IMR-90 (cell line): ENCODE measurements at regions not wholly inside any gene's neighbourhood (a gene's known extent, or its start where the extent isn't known, plus 50 kb on each side); places are given as distances from the start of the nearest gene placed in this dataset.

ENCODE experiments used
- ATAC-seq: fragments of 200-7000 bp; cut with Tn5 transposase; 2 replicates; pipeline ENCODE4 v1.9.1; 2020; ENCODE audit warnings: low read depth, mild to moderate bottlenecking, moderate library complexity
- BruUV-seq: library from RNA; stranded (reverse); fragments of 400-500 nt; replicated peaks from 2 replicates; lab custom pipeline; 2021; lab: Mats Ljungman, UMichigan
- CTCF ChIA-PET: fragments of 300-600 bp; formaldehyde crosslinking; extraction: SDS; loops from one replicate; lab custom pipeline; 2021; ENCODE audit warnings: antibody characterized with exemption; lab: Yijun Ruan, JAX
- POLR2A ChIA-PET: fragments of 300-600 bp; sonication (Branson Sonifier 250); formaldehyde crosslinking; loops from one replicate; lab custom pipeline; 2022; ENCODE audit warnings: antibody characterized with exemption; ENCODE audit not compliant: unreplicated experiment; lab: Charles Lee
- DNase-seq: peaks from one replicate; pipeline ENCODE4 v3.0.0; 2013
- H2AFZ ChIP-seq: replicated peaks from 2 replicates; pipeline ENCODE3; 2013; ENCODE audit warnings: low read length, mild to moderate bottlenecking; ENCODE audit not compliant: poor library complexity
- H2AK5ac ChIP-seq: 2 replicates; pipeline ENCODE4 v1.6.1; 2013; ENCODE audit warnings: low read depth, low read length, inconsistent platforms
- H2AK9ac ChIP-seq: replicated peaks from 2 replicates; pipeline ENCODE3; 2013; ENCODE audit warnings: mild to moderate bottlenecking, low read depth, low read length, moderate library complexity; ENCODE audit not compliant: poor library complexity
- H2BK120ac ChIP-seq: 2 replicates; pipeline ENCODE4 v1.6.1; 2013; ENCODE audit warnings: low read depth, low read length, inconsistent platforms
- H2BK15ac ChIP-seq: 3 replicates; pipeline ENCODE4 v1.6.1; 2013; ENCODE audit warnings: low read depth, low read length, inconsistent platforms
- H2BK20ac ChIP-seq: 2 replicates; pipeline ENCODE4 v1.6.1; 2013; ENCODE audit warnings: low read depth, mild to moderate bottlenecking, inconsistent platforms, low read length, moderate library complexity
- H2BK5ac ChIP-seq: 2 replicates; pipeline ENCODE4 v1.6.1; 2013; ENCODE audit warnings: mild to moderate bottlenecking, low read depth, low read length, inconsistent platforms; ENCODE audit not compliant: poor library complexity, severe bottlenecking
- H3K14ac ChIP-seq: replicated peaks from 2 replicates; pipeline ENCODE4 v1.6.1; 2013; ENCODE audit warnings: low read depth, low read length, inconsistent platforms
- H3K18ac ChIP-seq: 2 replicates; pipeline ENCODE4 v1.6.1; 2013; ENCODE audit warnings: low read depth, low read length, control low read depth
- H3K23ac ChIP-seq: 2 replicates; pipeline ENCODE4 v1.6.1; 2013; ENCODE audit warnings: low read depth, low read length, inconsistent platforms
- H3K27ac ChIP-seq: 2 replicates; pipeline ENCODE4 v1.5.1; 2013; ENCODE audit warnings: mild to moderate bottlenecking, control low read depth, low read length; ENCODE audit not compliant: insufficient read depth
- H3K27me3 ChIP-seq: 2 replicates; pipeline ENCODE4 v1.6.1; 2013; ENCODE audit warnings: low read length; ENCODE audit not compliant: control insufficient read depth, insufficient read depth
- H3K36me3 ChIP-seq: 2 replicates; pipeline ENCODE4 v1.6.1; 2013; ENCODE audit warnings: low read length, mixed read lengths; ENCODE audit not compliant: control insufficient read depth, insufficient read depth
- H3K4ac ChIP-seq: 2 replicates; pipeline ENCODE4 v1.6.1; 2013; ENCODE audit warnings: low read depth, low read length, inconsistent platforms
- H3K4me1 ChIP-seq: 2 replicates; pipeline ENCODE4 v1.6.1; 2013; ENCODE audit warnings: low read length, mixed read lengths; ENCODE audit not compliant: control insufficient read depth, insufficient read depth
- H3K4me2 ChIP-seq: 2 replicates; pipeline ENCODE4 v1.6.1; 2013; ENCODE audit warnings: low read depth, mild to moderate bottlenecking, control low read depth, low read length, moderate library complexity
- H3K4me3 ChIP-seq: 2 replicates; pipeline ENCODE4 v1.5.1; 2013; ENCODE audit warnings: low read depth, mild to moderate bottlenecking, control low read depth, low read length, moderate library complexity; ENCODE audit not compliant: insufficient read depth
- H3K56ac ChIP-seq: 2 replicates; pipeline ENCODE4 v1.6.1; 2013; ENCODE audit warnings: low read length, inconsistent platforms; ENCODE audit not compliant: insufficient read depth; ENCODE audit errors: extremely low read depth
- H3K79me1 ChIP-seq, 2 experiments: 2 replicates each; pipeline ENCODE4 v1.6.1; 2013; ENCODE audit warnings: low read length in 2 of 2, inconsistent platforms in 1 of 2, low read depth in 1 of 2
- H3K9ac ChIP-seq: 2 replicates; pipeline ENCODE4 v1.6.1; 2013; ENCODE audit warnings: low read depth, low read length, control low read depth
- H3K9me1 ChIP-seq: 2 replicates; pipeline ENCODE4 v1.6.1; 2013; ENCODE audit warnings: low read length, inconsistent platforms; ENCODE audit not compliant: insufficient read depth
- H3K9me3 ChIP-seq: 2 replicates; pipeline ENCODE4 v1.6.1; 2013; ENCODE audit warnings: low read length; ENCODE audit not compliant: control insufficient read depth, insufficient read depth
- H4K20me1 ChIP-seq: 2 replicates; pipeline ENCODE4 v1.6.1; 2013; ENCODE audit warnings: low read length, inconsistent platforms; ENCODE audit not compliant: insufficient read depth
- H4K5ac ChIP-seq: 2 replicates; pipeline ENCODE4 v1.6.1; 2013; ENCODE audit warnings: mild to moderate bottlenecking, low read depth, low read length, control low read depth
- H4K8ac ChIP-seq, 2 experiments: 2 replicates each; pipeline ENCODE4 v1.6.1; 2013; ENCODE audit warnings: low read depth in 2 of 2, low read length in 2 of 2, control low read depth in 1 of 2, inconsistent platforms in 1 of 2
- H4K91ac ChIP-seq: 2 replicates; pipeline ENCODE4 v1.6.1; 2013; ENCODE audit warnings: low read depth, low read length, inconsistent platforms; ENCODE audit not compliant: insufficient read depth
- BHLHE40 ChIP-seq: fragments of 150-350 bp; IDR thresholded peaks from 2 replicates; pipeline ENCODE4 v1.6.1; 2016; ENCODE audit warnings: mild to moderate bottlenecking, low read depth, low read length
- CEBPB ChIP-seq: IDR thresholded peaks from 2 replicates; pipeline ENCODE4 v1.6.1; 2012; ENCODE audit warnings: low read depth, low read length, improper control_type of control experiment
- CHD1 ChIP-seq: IDR thresholded peaks from 2 replicates; pipeline ENCODE4 v1.6.1; 2012; ENCODE audit warnings: low read depth, low read length, improper control_type of control experiment
- CTCF ChIP-seq: conservative IDR thresholded peaks from 2 replicates; pipeline ENCODE4 v1.5.1; 2012; ENCODE audit warnings: mild to moderate bottlenecking, low read depth, low read length, improper control_type of control experiment
- FOS ChIP-seq: fragments of 150-350 bp; IDR thresholded peaks from 2 replicates; pipeline ENCODE4 v1.6.1; 2016; ENCODE audit warnings: low read depth, low read length
- MAFK ChIP-seq: IDR thresholded peaks from 2 replicates; pipeline ENCODE4 v1.6.1; 2012; ENCODE audit warnings: low read depth, low read length, improper control_type of control experiment
- MAZ ChIP-seq: IDR thresholded peaks from 2 replicates; pipeline ENCODE4 v1.6.1; 2012; ENCODE audit warnings: low read depth, mild to moderate bottlenecking, low read length, improper control_type of control experiment, moderate library complexity, borderline replicate concordance
- MXI1 ChIP-seq: IDR thresholded peaks from 2 replicates; pipeline ENCODE4 v1.6.1; 2012; ENCODE audit warnings: low read depth, mild to moderate bottlenecking, low read length, moderate library complexity, borderline replicate concordance
- NFE2L2 ChIP-seq: fragments of 150-350 bp; IDR thresholded peaks from 2 replicates; pipeline ENCODE4 v1.6.1; 2016; ENCODE audit warnings: low read depth, mild to moderate bottlenecking, low read length
- POLR2A ChIP-seq: IDR thresholded peaks from 2 replicates; pipeline ENCODE4 v1.6.1; 2012; ENCODE audit warnings: mild to moderate bottlenecking, low read depth, low read length
- RAD21 ChIP-seq: IDR thresholded peaks from 2 replicates; pipeline ENCODE4 v1.6.1; 2012; ENCODE audit warnings: low read length, improper control_type of control experiment
- RCOR1 ChIP-seq: IDR thresholded peaks from 2 replicates; pipeline ENCODE4 v1.6.1; 2012; ENCODE audit warnings: mild to moderate bottlenecking, low read length, improper control_type of control experiment; ENCODE audit not compliant: insufficient replicate concordance
- RFX5 ChIP-seq: IDR thresholded peaks from 2 replicates; pipeline ENCODE4 v1.8.0; 2012; ENCODE audit warnings: low read depth, mild to moderate bottlenecking, low read length, moderate library complexity
- SMC3 ChIP-seq: fragments of 150-350 bp; IDR thresholded peaks from 2 replicates; pipeline ENCODE4 v1.6.1; 2016; ENCODE audit warnings: low read depth, mild to moderate bottlenecking, antibody characterized with exemption, low read length, moderate library complexity
- USF2 ChIP-seq: fragments of 150-350 bp; IDR thresholded peaks from 2 replicates; pipeline ENCODE4 v1.6.1; 2017; ENCODE audit warnings: mild to moderate bottlenecking, antibody characterized with exemption, low read length, low read depth
- dilution Hi-C: fragments of 300-500 bp; cut with HindIII; formaldehyde crosslinking; loops from one replicate; pipeline ENCODE4 v1.14.3; 2018; ENCODE audit warnings: low sequenced_read_pairs; ENCODE audit not compliant: unreplicated experiment
- in situ Hi-C: fragments of 300-500 bp; cut with MboI; formaldehyde crosslinking; loops from 3 replicates; pipeline ENCODE4 v1.14.3; 2019; ENCODE audit warnings: low sequenced_read_pairs, inconsistent platforms, mixed read lengths
- intact Hi-C: fragments of 100-400 bp; cut with micrococcal nuclease; formaldehyde crosslinking; loops from 2 replicates; pipeline ENCODE4 v1.10.0; 2022

- no TSS peak for BruUV-seq
- H2BK15ac ChIP-seq, result no peak overlapping the region
- no peaks in the 10 kb centered on the region for H3K79me1 ChIP-seq
- H3K14ac ChIP-seq, result no peak overlapping the region
- no peak overlapping the region for H2AK5ac ChIP-seq
- H3K9me1 ChIP-seq, result no peaks in the 10 kb centered on the region
- H4K8ac ChIP-seq, result no peak overlapping the region
- H3K27me3 ChIP-seq, result no peaks in the 10 kb centered on the region
- no peak overlapping the region for H4K5ac ChIP-seq
- H4K91ac ChIP-seq, result no peak overlapping the region
- H3K4me2 ChIP-seq, result no peak overlapping the region
- ATAC-seq (no peak), DNase-seq (no peak)
- no peak overlapping the region for H2BK5ac ChIP-seq
- H3K4me1 ChIP-seq, result peaks cover under 1% of the 10 kb centered on the region
- no peak overlapping the region for H2AK9ac ChIP-seq
- no peak overlapping the region for H3K27ac ChIP-seq
- no peaks in the 10 kb centered on the region for H4K20me1 ChIP-seq
- ChIA-PET CTCF (no interaction called here), POLR2A (no interaction called here)
- H3K23ac ChIP-seq, result no peak overlapping the region
- no peak overlapping the region for H2BK120ac ChIP-seq
- no peaks in the 10 kb centered on the region for H3K9me3 ChIP-seq
- TF ChIP-seq RFX5, result no peak
- TF ChIP-seq RAD21, result no peak
- no peak for TF ChIP-seq FOS
- TF ChIP-seq CHD1, result no peak
- TF ChIP-seq CEBPB, result no peak
- no peak for TF ChIP-seq RCOR1
- TF ChIP-seq MAFK, result no peak
- no peak for TF ChIP-seq MAZ
- no peak for TF ChIP-seq POLR2A
- no peak for TF ChIP-seq MXI1
- no peak for TF ChIP-seq SMC3
- no peak for TF ChIP-seq USF2
- no peak for TF ChIP-seq NFE2L2
- TF ChIP-seq CTCF, result no peak
- no peak for TF ChIP-seq BHLHE40
- H3K4ac ChIP-seq, result no peak overlapping the region
- H2AFZ ChIP-seq, result no peak overlapping the region
- H2BK20ac ChIP-seq, result no peak overlapping the region
- dilution Hi-C loops, result no loop called here
- intact Hi-C loops, result loop anchor here (5.0 to 10.0 kb wide), 4 partner anchors 355 to 723 kb away; no protein-coding TSS in a partner anchor
- in situ Hi-C loops, result loop anchor here (10.0 kb wide), 1 partner anchor 593 kb away; no protein-coding TSS in a partner anchor
- no peak overlapping the region for H3K4me3 ChIP-seq
- no peak overlapping the region for H3K9ac ChIP-seq
- H3K18ac ChIP-seq, result no peak overlapping the region
- no peak overlapping the region for H3K56ac ChIP-seq
- H3K36me3 ChIP-seq, result no peaks in the 10 kb centered on the region
These were observed 345.4 kb upstream of the NR5A2 start for GRCh38 chr1:199682081-199682480.
